H9 (cell line): ENCODE measurements at regions not wholly inside any gene's neighbourhood (a gene's known extent, or its start where the extent isn't known, plus 50 kb on each side); places are given as distances from the start of the nearest gene placed in this dataset.
"Not testable (repeated sequence)": the region's sequence is repeated elsewhere in the genome, so short reads cannot be mapped to it uniquely, and the experiment has no call there.

Source experiments
- DNase-seq: peaks from one replicate; pipeline ENCODE4 v3.0.0-alpha.2; 2017
- H2AFZ ChIP-seq: one replicate; pipeline ENCODE4 v1.6.1; 2013; ENCODE audit warnings: mild to moderate bottlenecking, low read length, control low read depth, moderate library complexity
- H2AK5ac ChIP-seq: 2 replicates; pipeline ENCODE4 v1.6.1; 2013; ENCODE audit warnings: low read length, control low read depth, mixed read lengths; ENCODE audit not compliant: insufficient read length
- H2BK120ac ChIP-seq: one replicate; pipeline ENCODE4 v1.6.1; 2013; ENCODE audit warnings: low read depth, mild to moderate bottlenecking, low read length, control low read depth, inconsistent platforms; ENCODE audit not compliant: poor library complexity, severe bottlenecking
- H2BK12ac ChIP-seq: 2 replicates; pipeline ENCODE4 v1.6.1; 2013; ENCODE audit warnings: low read length, control low read depth, mixed read lengths, low read depth; ENCODE audit not compliant: insufficient read length
- H2BK15ac ChIP-seq: 2 replicates; pipeline ENCODE4 v1.6.1; 2013; ENCODE audit warnings: low read depth, low read length, control low read depth
- H2BK20ac ChIP-seq: one replicate; pipeline ENCODE4 v1.6.1; 2013; ENCODE audit warnings: low read depth, mild to moderate bottlenecking, low read length, control low read depth, inconsistent platforms; ENCODE audit not compliant: poor library complexity, severe bottlenecking
- H2BK5ac ChIP-seq: 2 replicates; pipeline ENCODE4 v1.6.1; 2013; ENCODE audit warnings: low read length, control low read depth, mixed read lengths; ENCODE audit not compliant: insufficient read length
- H3K14ac ChIP-seq: 2 replicates; pipeline ENCODE4 v1.6.1; 2013; ENCODE audit warnings: low read length, control low read depth; ENCODE audit not compliant: insufficient read depth
- H3K18ac ChIP-seq: 2 replicates; pipeline ENCODE4 v1.6.1; 2013; ENCODE audit warnings: low read depth, mild to moderate bottlenecking, mixed read lengths, low read length, control low read depth; ENCODE audit not compliant: insufficient read length
- H3K23ac ChIP-seq: 2 replicates; pipeline ENCODE4 v1.6.1; 2013; ENCODE audit warnings: low read length, control low read depth, mixed read lengths, low read depth; ENCODE audit not compliant: insufficient read length
- H3K23me2 ChIP-seq: 2 replicates; pipeline ENCODE4 v1.6.1; 2013; ENCODE audit warnings: low read depth, mild to moderate bottlenecking, mixed read lengths, low read length, control low read depth; ENCODE audit not compliant: insufficient read length, poor library complexity, severe bottlenecking
- H3K27ac ChIP-seq: 2 replicates; pipeline ENCODE4 v1.5.1; 2013; ENCODE audit warnings: low read length, control low read depth, mixed read lengths, low read depth; ENCODE audit not compliant: insufficient read length
- H3K27me3 ChIP-seq: 2 replicates; pipeline ENCODE4 v1.6.1; 2013; ENCODE audit warnings: low read length, control low read depth, inconsistent platforms; ENCODE audit not compliant: insufficient read depth
- H3K4ac ChIP-seq: 2 replicates; pipeline ENCODE4 v1.6.1; 2013; ENCODE audit warnings: low read depth, mild to moderate bottlenecking, control low read depth, inconsistent platforms, low read length, moderate library complexity
- H3K4me1 ChIP-seq: 2 replicates; pipeline ENCODE4 v1.6.1; 2013; ENCODE audit warnings: low read length, control low read depth, inconsistent platforms; ENCODE audit not compliant: insufficient read depth
- H3K4me2 ChIP-seq: 2 replicates; pipeline ENCODE4 v1.6.1; 2013; ENCODE audit warnings: low read length, control low read depth, mixed read lengths; ENCODE audit not compliant: insufficient read length, insufficient read depth
- H3K56ac ChIP-seq: 2 replicates; pipeline ENCODE4 v1.6.1; 2013; ENCODE audit warnings: low read depth, mild to moderate bottlenecking, mixed read lengths, low read length, control low read depth; ENCODE audit not compliant: insufficient read length
- H3K79me1 ChIP-seq: 2 replicates; pipeline ENCODE4 v1.6.1; 2013; ENCODE audit warnings: low read depth, mild to moderate bottlenecking, moderate library complexity, low read length, control low read depth, inconsistent platforms; ENCODE audit not compliant: insufficient read depth, poor library complexity, severe bottlenecking
- H3K79me2 ChIP-seq: 2 replicates; pipeline ENCODE4 v1.6.1; 2013; ENCODE audit warnings: low read length, control low read depth, inconsistent platforms; ENCODE audit not compliant: insufficient read depth
- H3K9ac ChIP-seq: 2 replicates; pipeline ENCODE4 v1.6.1; 2013; ENCODE audit warnings: low read length, control low read depth, mixed read lengths; ENCODE audit not compliant: insufficient read length; ENCODE audit errors: extremely low read depth
- H3K9me3 ChIP-seq: one replicate; pipeline ENCODE4 v1.6.1; 2013; ENCODE audit warnings: low read depth, low read length, inconsistent platforms; ENCODE audit not compliant: control insufficient read depth
- H3T11ph ChIP-seq: one replicate; pipeline ENCODE4 v1.6.1; 2013; ENCODE audit warnings: mild to moderate bottlenecking, low read length, control low read depth, inconsistent platforms
- H4K20me1 ChIP-seq: one replicate; pipeline ENCODE4 v1.6.1; 2013; ENCODE audit not compliant: control insufficient read depth, insufficient read length, insufficient read depth
- H4K5ac ChIP-seq: 2 replicates; pipeline ENCODE4 v1.6.1; 2013; ENCODE audit warnings: low read depth, mild to moderate bottlenecking, mixed read lengths, low read length, control low read depth; ENCODE audit not compliant: insufficient read length
- H4K8ac ChIP-seq: replicated peaks from 2 replicates; pipeline ENCODE4 v1.6.1; 2013; ENCODE audit warnings: low read length, control low read depth, mixed read lengths, low read depth; ENCODE audit not compliant: insufficient read length
- H4K91ac ChIP-seq: 2 replicates; pipeline ENCODE4 v1.6.1; 2013; ENCODE audit warnings: low read depth, mild to moderate bottlenecking, moderate library complexity, mixed read lengths, low read length, control low read depth; ENCODE audit not compliant: insufficient read length
- H3K27ac Mint-ChIP-seq, 3 experiments: 2 replicates in 2 of 3; 3 replicates in 1 of 3; pipeline ENCODE4 v1.8.0; 2020 to 2021; ENCODE audit warnings: mixed read lengths in 3 of 3, mild to moderate bottlenecking in 1 of 3, moderate library complexity in 1 of 3
- H3K27me3 Mint-ChIP-seq: 2 replicates; pipeline ENCODE4 v1.8.0; 2021; ENCODE audit warnings: low read depth, mild to moderate bottlenecking, moderate library complexity, mixed read lengths
- H3K36me3 Mint-ChIP-seq, 3 experiments: 2 replicates in 2 of 3; 3 replicates in 1 of 3; pipeline ENCODE4 v1.8.0; 2020 to 2021; ENCODE audit warnings: low read depth in 3 of 3, mixed read lengths in 3 of 3; ENCODE audit not compliant: insufficient read depth in 1 of 3
- H3K4me1 Mint-ChIP-seq, 2 experiments: 2 replicates each; pipeline ENCODE4 v1.8.0; 2020; ENCODE audit warnings: mixed read lengths in 2 of 2
- H3K4me3 Mint-ChIP-seq, 2 experiments: 2 replicates in 1 of 2; 3 replicates in 1 of 2; pipeline ENCODE4 v1.8.0; 2020 to 2021; ENCODE audit warnings: mild to moderate bottlenecking in 2 of 2, mixed read lengths in 2 of 2, moderate library complexity in 1 of 2
- H3K9me3 Mint-ChIP-seq, 2 experiments: 2 replicates in 1 of 2; 3 replicates in 1 of 2; pipeline ENCODE4 v1.8.0; 2020; ENCODE audit warnings: mild to moderate bottlenecking in 2 of 2, mixed read lengths in 2 of 2, moderate library complexity in 1 of 2
- WGBS: extraction: QIAGEN DNeasy Blood & Tissue Kit; methylation state at CpG from one replicate; pipeline ENCODE4 v1.1.7; 2013; ENCODE audit warnings: missing lambda C conversion rate, low lambda C conversion rate, mixed read lengths; ENCODE audit not compliant: insufficient read length; ENCODE audit errors: extremely low coverage; 5-methylcytosine and 5-hydroxymethylcytosine counted together
- TF ChIP-seq, protein P1 (sequence below): fragments of 200-600 bp; sonication (generic); conservative IDR thresholded peaks from 3 replicates; pipeline ENCODE4 v1.8.0; 2021; ENCODE audit warnings: antibody characterized with exemption, mild to moderate bottlenecking

DNA sequence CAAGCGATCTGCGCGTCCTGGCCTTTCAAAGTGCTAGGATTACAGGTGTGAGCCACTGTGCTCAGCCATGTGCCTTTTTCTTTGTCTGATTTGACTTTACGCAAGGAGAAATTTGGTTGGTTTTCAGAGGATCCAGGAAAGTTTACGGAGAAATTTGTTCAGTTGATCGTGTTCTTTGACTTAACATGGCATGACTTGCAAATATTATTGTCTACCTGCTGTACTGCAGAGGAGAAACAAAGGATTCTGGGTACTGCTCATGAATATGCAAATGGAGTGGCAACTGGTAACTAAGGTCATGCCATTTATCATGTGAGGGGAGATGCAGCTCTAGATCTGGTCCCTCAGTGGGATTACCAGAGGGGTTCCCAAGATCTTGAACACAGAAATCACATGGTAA is 68.8 kb upstream of the CHD6 start:
- WGBS: no CpG with 5 or more reads among the region's 6 CpGs
- no peak overlapping the region for H3K27ac ChIP-seq
- no peaks in the 10 kb centered on the region for H3K9me3 ChIP-seq

DNA sequence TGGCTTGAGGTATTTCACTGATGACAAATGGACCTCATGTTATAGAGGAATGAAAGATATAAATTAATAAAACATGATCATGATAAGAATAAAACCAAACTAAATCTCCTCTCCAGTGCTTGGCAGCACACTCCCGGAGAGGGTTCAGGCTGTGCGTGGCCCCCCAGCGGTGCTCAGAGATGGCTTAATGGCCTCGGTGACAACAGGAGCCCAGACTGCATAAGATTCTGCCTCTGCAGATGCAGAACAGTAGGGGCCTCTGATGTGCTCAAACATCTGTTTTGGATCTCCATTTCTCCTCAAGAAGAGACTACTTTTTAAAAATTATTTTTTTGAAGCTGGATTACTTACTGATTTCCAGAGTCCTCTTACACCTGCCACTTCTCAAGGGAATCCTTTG is 67.0 kb upstream of the CHD6 start:
- not testable (repeated sequence) for H3K23ac ChIP-seq, H2BK120ac ChIP-seq, H3K18ac ChIP-seq, H4K5ac ChIP-seq, H3K27ac Mint-ChIP-seq, H2AFZ ChIP-seq, H3K4me1 ChIP-seq, H2AK5ac ChIP-seq, H3K27ac ChIP-seq, H2BK20ac ChIP-seq, H3K27me3 ChIP-seq, H3K36me3 Mint-ChIP-seq, H3K14ac ChIP-seq, H3K9me3 ChIP-seq, H2BK12ac ChIP-seq, H3K9me3 Mint-ChIP-seq, H3K4ac ChIP-seq, H3K79me1 ChIP-seq, H4K91ac ChIP-seq, H3K4me1 Mint-ChIP-seq, H2BK15ac ChIP-seq, H3K4me3 Mint-ChIP-seq, H3K79me2 ChIP-seq, H3K56ac ChIP-seq, H2BK5ac ChIP-seq, H3T11ph ChIP-seq, H4K20me1 ChIP-seq, H3K4me2 ChIP-seq, H3K27me3 Mint-ChIP-seq, H3K23me2 ChIP-seq, H4K8ac ChIP-seq, DNase-seq, H3K9ac ChIP-seq
- WGBS: no CpG with 5 or more reads among the region's 4 CpGs

More for the DNA sequence above, 68.8 kb upstream of the CHD6 start:
- Mint-ChIP-seq H3K9me3 (no peaks in the 10 kb centered on the region), H3K27me3 (no peaks in the 10 kb centered on the region; the same call in 1 of the 2 replicates), H3K36me3 (no peaks in the 10 kb centered on the region), H3K4me1 (peaks cover 13 to 18% of the 10 kb centered on the region in 2 experiments), H3K4me3 (no peak overlapping the region), H3K27ac (no peak overlapping the region; a peak in 1 of 7 replicates)
- H2AK5ac ChIP-seq: no peak overlapping the region
- no peak overlapping the region for H2BK12ac ChIP-seq
- no peaks in the 10 kb centered on the region for H3K23me2 ChIP-seq
- H3T11ph ChIP-seq: no peak overlapping the region
- H3K79me1 ChIP-seq: no peaks in the 10 kb centered on the region
- DNase-seq: peak; percentile 3
- H3K4me2 ChIP-seq: no peak overlapping the region
- no peak overlapping the region for H4K8ac ChIP-seq
- no peak overlapping the region for H2BK20ac ChIP-seq
- H3K27me3 ChIP-seq: no peaks in the 10 kb centered on the region
- H4K20me1 ChIP-seq: no peaks in the 10 kb centered on the region
- no peak overlapping the region for H2BK5ac ChIP-seq
- H2BK120ac ChIP-seq: no peak overlapping the region
- no peaks in the 10 kb centered on the region for H3K79me2 ChIP-seq
- no peak overlapping the region for H3K4ac ChIP-seq
- H2BK15ac ChIP-seq: no peak overlapping the region
- no peak overlapping the region for H3K9ac ChIP-seq
- TF ChIP-seq, protein P1, sequence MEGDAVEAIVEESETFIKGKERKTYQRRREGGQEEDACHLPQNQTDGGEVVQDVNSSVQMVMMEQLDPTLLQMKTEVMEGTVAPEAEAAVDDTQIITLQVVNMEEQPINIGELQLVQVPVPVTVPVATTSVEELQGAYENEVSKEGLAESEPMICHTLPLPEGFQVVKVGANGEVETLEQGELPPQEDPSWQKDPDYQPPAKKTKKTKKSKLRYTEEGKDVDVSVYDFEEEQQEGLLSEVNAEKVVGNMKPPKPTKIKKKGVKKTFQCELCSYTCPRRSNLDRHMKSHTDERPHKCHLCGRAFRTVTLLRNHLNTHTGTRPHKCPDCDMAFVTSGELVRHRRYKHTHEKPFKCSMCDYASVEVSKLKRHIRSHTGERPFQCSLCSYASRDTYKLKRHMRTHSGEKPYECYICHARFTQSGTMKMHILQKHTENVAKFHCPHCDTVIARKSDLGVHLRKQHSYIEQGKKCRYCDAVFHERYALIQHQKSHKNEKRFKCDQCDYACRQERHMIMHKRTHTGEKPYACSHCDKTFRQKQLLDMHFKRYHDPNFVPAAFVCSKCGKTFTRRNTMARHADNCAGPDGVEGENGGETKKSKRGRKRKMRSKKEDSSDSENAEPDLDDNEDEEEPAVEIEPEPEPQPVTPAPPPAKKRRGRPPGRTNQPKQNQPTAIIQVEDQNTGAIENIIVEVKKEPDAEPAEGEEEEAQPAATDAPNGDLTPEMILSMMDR: no peak
- H2AFZ ChIP-seq: no peak overlapping the region
- no peak overlapping the region for H4K91ac ChIP-seq
- H3K23ac ChIP-seq: no peak overlapping the region
- H3K56ac ChIP-seq: no peak overlapping the region
- H3K18ac ChIP-seq: no peak overlapping the region
- no peak overlapping the region for H4K5ac ChIP-seq
- no peaks in the 10 kb centered on the region for H3K4me1 ChIP-seq
- H3K14ac ChIP-seq: no peak overlapping the region
